Forelimb muscle (tissue), 1 donor: ENCODE measurements at regions not wholly inside any gene's neighbourhood (a gene's known extent, or its start where the extent isn't known, plus 50 kb on each side); places are given as distances from the start of the nearest gene placed in this dataset.

Experiments
- DNase-seq: peaks from one replicate; pipeline ENCODE4 v3.0.0-alpha.2; 2013; ENCODE audit warnings: low read depth

GRCh38 chr18:73918816-73919215, 228.8 kb downstream of the FBXO15 start:
- no peak for DNase-seq

- DNase-seq = no peak
These were observed 230.6 kb downstream of the FBXO15 start for GRCh38 chr18:73917046-73917445.

- DNase-seq = no peak
These were observed 234.1 kb downstream of the FBXO15 start for GRCh38 chr18:73913505-73913904.

GRCh38 chr18:73908323-73908722, 239.3 kb downstream of the FBXO15 start:
- DNase-seq = peak; percentile 14

GRCh38 chr18:73901566-73901965, 246.1 kb downstream of the FBXO15 start:
- no peak for DNase-seq

GRCh38 chr18:73901151-73901550, 246.5 kb downstream of the FBXO15 start:
- no peak for DNase-seq

- no peak for DNase-seq
These were observed 247.4 kb downstream of the FBXO15 start for GRCh38 chr18:73900106-73900835.

- DNase-seq = no peak
These were observed 250.1 kb downstream of the FBXO15 start for GRCh38 chr18:73897517-73897916.

GRCh38 chr18:73896685-73897084, 250.9 kb downstream of the FBXO15 start:
- no peak for DNase-seq

GRCh38 chr18:73895701-73896100, 251.9 kb downstream of the FBXO15 start:
- DNase-seq = no peak

- no peak for DNase-seq
These were observed 253.8 kb downstream of the FBXO15 start for GRCh38 chr18:73893880-73894279.

GRCh38 chr18:73891572-73892421, 255.8 kb downstream of the FBXO15 start:
- no peak for DNase-seq

- no peak for DNase-seq
These were observed 259.1 kb downstream of the FBXO15 start for GRCh38 chr18:73888565-73888964.

- no peak for DNase-seq
These were observed 259.8 kb downstream of the FBXO15 start for GRCh38 chr18:73887801-73888200.

GRCh38 chr18:73884868-73885267, 262.8 kb downstream of the FBXO15 start:
- DNase-seq = no peak

GRCh38 chr18:73881396-73881917, 266.2 kb downstream of the FBXO15 start:
- no peak for DNase-seq

GRCh38 chr18:73880387-73880786, 267.2 kb downstream of the FBXO15 start:
- no peak for DNase-seq

- DNase-seq = no peak
These were observed 267.9 kb downstream of the FBXO15 start for GRCh38 chr18:73879766-73880165.

- DNase-seq = no peak
These were observed 268.3 kb downstream of the FBXO15 start for GRCh38 chr18:73879328-73879727.

- no peak for DNase-seq
These were observed 278.5 kb downstream of the FBXO15 start for GRCh38 chr18:73869182-73869581.

GRCh38 chr18:73861771-73862170, 285.9 kb downstream of the FBXO15 start:
- no peak for DNase-seq

- DNase-seq = no peak
These were observed 287.7 kb downstream of the FBXO15 start for GRCh38 chr18:73859837-73860397.
